ENCODE measurements at regions not wholly inside any gene's neighbourhood (a gene's known extent, or its start where the extent isn't known, plus 50 kb on each side); places are given as distances from the start of the nearest gene placed in this dataset.
A peak's percentile ranks its signal among the peaks of the same experiment; 100 is the strongest.

GRCh38 chrX:144819406-144819805, 427.9 kb upstream of the SPANXN1 start:
- H3K4me3 ChIP-seq (ENCODE audit: low read length), result no peak overlapping the region
- no peak for DNase-seq (ENCODE audit: low read depth)
- no peak for TF ChIP-seq CTCF (conservative IDR thresholded peaks at IDR 0.05; ENCODE audit: low read length)

- DNase-seq (ENCODE audit: low read depth), result peak; percentile 7
- no peak overlapping the region for H3K4me3 ChIP-seq (ENCODE audit: low read length)
- TF ChIP-seq CTCF (conservative IDR thresholded peaks at IDR 0.05; ENCODE audit: low read length), result no peak
Observed at GRCh38 chrX:144840616-144841015, 406.7 kb upstream of the SPANXN1 start.

- no peak overlapping the region for H3K4me3 ChIP-seq (ENCODE audit: low read length)
- DNase-seq (ENCODE audit: low read depth), result peak; percentile 0
- TF ChIP-seq CTCF (conservative IDR thresholded peaks at IDR 0.05; ENCODE audit: low read length), result no peak
Observed at GRCh38 chrX:144849141-144849540, 398.2 kb upstream of the SPANXN1 start.

GRCh38 chrX:144896323-144896722, 351.0 kb upstream of the SPANXN1 start:
- no peak overlapping the region for H3K4me3 ChIP-seq (ENCODE audit: low read length)
- no peak for DNase-seq (ENCODE audit: low read depth)
- peak; percentile 32; the same call in 1 of the 2 replicates for TF ChIP-seq CTCF (conservative IDR thresholded peaks at IDR 0.05; ENCODE audit: low read length)

GRCh38 chrX:144901521-144901920, 345.8 kb upstream of the SPANXN1 start:
- no peak for DNase-seq (ENCODE audit: low read depth)
- H3K4me3 ChIP-seq (ENCODE audit: low read length), result no peak overlapping the region

DNA sequence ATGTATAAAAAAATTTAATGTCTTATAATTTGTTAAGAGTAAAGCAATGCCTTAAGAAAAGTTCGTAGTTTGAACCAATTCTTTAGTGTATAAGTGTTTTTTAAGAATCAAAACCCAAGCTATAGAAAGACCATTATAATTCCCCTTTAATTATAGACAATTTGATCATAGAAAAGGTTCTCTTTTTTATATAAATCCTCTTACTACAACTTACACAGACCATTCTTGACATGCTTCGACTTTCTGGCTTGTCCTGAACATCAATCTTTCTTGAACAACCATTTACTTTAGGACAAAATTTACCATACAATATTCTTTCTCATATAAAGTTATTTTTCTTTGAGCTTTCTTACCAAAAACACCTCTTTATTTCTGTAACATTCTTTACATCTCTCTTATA, 330.5 kb upstream of the SPANXN1 start:
- no peak overlapping the region for H3K4me3 ChIP-seq (ENCODE audit: low read length)
- DNase-seq (ENCODE audit: low read depth), result no peak
- no peak for TF ChIP-seq CTCF (conservative IDR thresholded peaks at IDR 0.05; ENCODE audit: low read length)

More at GRCh38 chrX:144901521-144901920, 345.8 kb upstream of the SPANXN1 start:
- TF ChIP-seq CTCF (conservative IDR thresholded peaks at IDR 0.05; ENCODE audit: low read length), result no peak

- no peak overlapping the region for H3K4me3 ChIP-seq (ENCODE audit: low read length)
- no peak for TF ChIP-seq CTCF (conservative IDR thresholded peaks at IDR 0.05; ENCODE audit: low read length)
- no peak for DNase-seq (ENCODE audit: low read depth)
Observed at GRCh38 chrX:144918936-144919335, 328.4 kb upstream of the SPANXN1 start.
